ENCODE measurements at regions not wholly inside any gene's neighbourhood (a gene's known extent, or its start where the extent isn't known, plus 50 kb on each side); places are given as distances from the start of the nearest gene placed in this dataset.

- peak; percentile 95 for DNase-seq
Measured at GRCh38 chr6:110537208-110538123, 61.1 kb upstream of the SLC22A16 start.

GRCh38 chr6:110534731-110535492, 58.5 kb upstream of the SLC22A16 start:
- peak; percentile 61 for DNase-seq

GRCh38 chr6:110532431-110532830, 56.0 kb upstream of the SLC22A16 start:
- no peak for DNase-seq

- no peak for DNase-seq
Measured at GRCh38 chr6:110530671-110531070, 54.3 kb upstream of the SLC22A16 start.

- no peak for DNase-seq
Measured at GRCh38 chr6:110529907-110530306, 53.5 kb upstream of the SLC22A16 start.

- no peak for DNase-seq
Measured at GRCh38 chr6:110529355-110529754, 52.9 kb upstream of the SLC22A16 start.

GRCh38 chr6:110528930-110529325, 52.5 kb upstream of the SLC22A16 start:
- DNase-seq, result no peak

- peak; percentile 70 for DNase-seq
Measured at GRCh38 chr6:110528101-110528929, 51.9 kb upstream of the SLC22A16 start.

GRCh38 chr6:110527516-110527915, 51.1 kb upstream of the SLC22A16 start:
- DNase-seq, result no peak

GRCh38 chr6:110526726-110527125, 50.3 kb upstream of the SLC22A16 start:
- no peak for DNase-seq
